GM18907 (cell line): ENCODE measurements at regions not wholly inside any gene's neighbourhood (a gene's known extent, or its start where the extent isn't known, plus 50 kb on each side); places are given as distances from the start of the nearest gene placed in this dataset.

Experiments
- ATAC-seq: cut with Tn5 transposase; IDR thresholded peaks from one replicate; pipeline ENCODE4 v1.9.1; 2021; ENCODE audit warnings: mild to moderate bottlenecking, moderate library complexity; ENCODE audit not compliant: unreplicated experiment

GRCh38 chr1:57835620-57836019 is 411.8 kb upstream of the DAB1 start:
- no peak for ATAC-seq

- ATAC-seq, result no peak
Measured at GRCh38 chr1:57833296-57833695, 409.4 kb upstream of the DAB1 start.

GRCh38 chr1:57832612-57833011 is 408.8 kb upstream of the DAB1 start:
- ATAC-seq, result no peak

GRCh38 chr1:57831624-57832023 is 407.8 kb upstream of the DAB1 start:
- no peak for ATAC-seq

- ATAC-seq, result no peak
Measured at GRCh38 chr1:57826535-57826934, 402.7 kb upstream of the DAB1 start.

GRCh38 chr1:57824535-57824934 is 400.7 kb upstream of the DAB1 start:
- ATAC-seq, result no peak

GRCh38 chr1:57820356-57821095 is 396.7 kb upstream of the DAB1 start:
- no peak for ATAC-seq

GRCh38 chr1:57819893-57820292 is 396.0 kb upstream of the DAB1 start:
- ATAC-seq, result no peak

- no peak for ATAC-seq
Measured at GRCh38 chr1:57803586-57803985, 379.7 kb upstream of the DAB1 start.

GRCh38 chr1:57800376-57800775 is 376.5 kb upstream of the DAB1 start:
- no peak for ATAC-seq

- ATAC-seq, result no peak
Measured at GRCh38 chr1:57799490-57800115, 375.7 kb upstream of the DAB1 start.

GRCh38 chr1:57798543-57798942 is 374.7 kb upstream of the DAB1 start:
- ATAC-seq, result no peak

- no peak for ATAC-seq
Measured at GRCh38 chr1:57797084-57797483, 373.2 kb upstream of the DAB1 start.

GRCh38 chr1:57796616-57797015 is 372.8 kb upstream of the DAB1 start:
- ATAC-seq, result no peak

- no peak for ATAC-seq
Measured at GRCh38 chr1:57795886-57796285, 372.0 kb upstream of the DAB1 start.

GRCh38 chr1:57794078-57794477 is 370.2 kb upstream of the DAB1 start:
- no peak for ATAC-seq

GRCh38 chr1:57791497-57791896 is 367.6 kb upstream of the DAB1 start:
- no peak for ATAC-seq

GRCh38 chr1:57789936-57790335 is 366.1 kb upstream of the DAB1 start:
- ATAC-seq, result no peak

- no peak for ATAC-seq
Measured at GRCh38 chr1:57788313-57788712, 364.5 kb upstream of the DAB1 start.

- ATAC-seq, result no peak
Measured at GRCh38 chr1:57784356-57784755, 360.5 kb upstream of the DAB1 start.

GRCh38 chr1:57782357-57782756 is 358.5 kb upstream of the DAB1 start:
- no peak for ATAC-seq

- no peak for ATAC-seq
Measured at GRCh38 chr1:57772580-57773195, 348.8 kb upstream of the DAB1 start.
